ENCODE measurements at regions not wholly inside any gene's neighbourhood (a gene's known extent, or its start where the extent isn't known, plus 50 kb on each side); places are given as distances from the start of the nearest gene placed in this dataset.

- no peak for TF ChIP-seq ATF6 (CRISPR knock-in tag; IDR thresholded peaks at IDR 0.05)
- TF ChIP-seq CHD1 (IDR thresholded peaks at IDR 0.05; ENCODE audit: low read length), result no peak
- TF ChIP-seq TAF15 (IDR thresholded peaks at IDR 0.05; ENCODE audit: low read depth, low read length), result no peak
- TF ChIP-seq MITF (IDR thresholded peaks at IDR 0.05), result no peak
- 0 out of 4 replicates have a peak, but pooled peaks of 1 of the 2 experiments have one; percentile 43 for TF ChIP-seq MCM7 (IDR thresholded peaks at IDR 0.05)
- TF ChIP-seq ZNF830 (CRISPR knock-in tag; IDR thresholded peaks at IDR 0.05), result no peak
- no peak for TF ChIP-seq DLX4 (CRISPR knock-in tag; IDR thresholded peaks at IDR 0.05)
- TF ChIP-seq DACH1 (IDR thresholded peaks at IDR 0.05; ENCODE audit: partially characterized antibody), result peak; percentile 98
- no peak for TF ChIP-seq ZNF311 (CRISPR knock-in tag; IDR thresholded peaks at IDR 0.05)
- TF ChIP-seq ZBTB11 (CRISPR knock-in tag; IDR thresholded peaks at IDR 0.05), result no peak
- TF ChIP-seq CBX3 (IDR thresholded peaks at IDR 0.05; ENCODE audit: borderline replicate concordance in 1 of 2, low read length in 2 of 2), result no peak
- TF ChIP-seq RBM25 (IDR thresholded peaks at IDR 0.05; ENCODE audit: low read depth, low read length, severe bottlenecking), result no peak
- TF ChIP-seq IRF9 (tag; IDR thresholded peaks at IDR 0.05), result no peak
Measured at GRCh38 chr2:13462464-13462863, 745.7 kb downstream of the TRIB2 start (continued).
